Activated naive CD4-positive, alpha-beta T cell treated with anti-CD3 and anti-CD28 coated beads, Interleukin-2, amount 50 U/mL, for 72 hours (primary cell): ENCODE measurements at regions not wholly inside any gene's neighbourhood (a gene's known extent, or its start where the extent isn't known, plus 50 kb on each side); places are given as distances from the start of the nearest gene placed in this dataset.

ENCODE experiments used
- ATAC-seq, 2 donors: fragments of 150-1000 bp; cut with Tn5 transposase; 2 replicates each; pipeline ENCODE4 v1.10.0; 2021; ENCODE audit warnings: mild to moderate bottlenecking in 2 of 2, moderate library complexity in 2 of 2
- DNase-seq, 2 donors: peaks; one replicate each; pipeline ENCODE4 v3.0.0; 2021 to 2022; ENCODE audit warnings: low spot score in 2 of 2
- H3K27ac Mint-ChIP-seq, 2 donors: one replicate each; pipeline ENCODE4 v1.8.0; 2022; ENCODE audit warnings: mild to moderate bottlenecking in 2 of 2, mixed read lengths in 2 of 2
- H3K36me3 Mint-ChIP-seq, 2 donors: one replicate each; pipeline ENCODE4 v1.8.0; 2022; ENCODE audit warnings: mixed read lengths in 2 of 2
- H3K9me3 Mint-ChIP-seq, 2 donors: one replicate each; pipeline ENCODE4 v1.8.0; 2022; ENCODE audit warnings: mixed read lengths in 2 of 2

DNA sequence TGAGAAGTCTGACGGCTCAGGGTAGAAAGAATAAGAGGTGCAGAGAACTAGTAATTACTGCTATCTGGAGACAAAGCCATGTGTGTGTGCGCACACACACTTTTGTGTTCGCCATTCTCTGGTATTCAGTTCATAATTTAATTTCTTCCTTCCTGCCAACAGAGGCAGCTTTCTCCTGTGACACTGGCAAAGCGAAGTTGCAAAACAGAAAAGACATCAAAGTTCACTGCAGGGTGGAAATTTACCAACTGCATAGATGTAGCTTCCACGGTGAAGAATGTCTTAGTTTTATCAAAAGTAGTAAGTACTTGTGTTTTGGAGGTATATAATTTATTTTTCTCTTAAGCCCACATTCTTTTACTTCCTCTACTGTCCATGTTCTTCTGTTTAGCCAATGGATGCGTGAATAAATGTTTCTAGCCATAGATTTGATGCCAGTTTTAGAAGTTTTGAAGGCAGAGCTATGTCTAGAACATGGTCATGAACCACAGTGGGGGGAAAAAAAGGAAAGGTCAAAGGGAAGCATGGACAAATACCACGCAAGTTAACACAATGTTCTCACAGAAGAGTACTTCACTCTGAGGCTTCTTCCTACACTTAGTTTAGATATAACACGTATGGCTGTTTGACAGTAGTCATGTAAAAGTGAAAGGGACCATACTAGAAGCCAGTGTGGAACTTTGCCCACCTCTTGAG is 536.5 kb upstream of the GRIA1 start:
- Mint-ChIP-seq H3K27ac (no peak overlapping the region), H3K36me3 (no peaks in the 10 kb centered on the region), H3K9me3 (peaks cover 5 to 13% of the 10 kb centered on the region in 2 donors)
- ATAC-seq, result no peak
- DNase-seq, result no peak

- DNase-seq, result no peak
- Mint-ChIP-seq H3K36me3 (no peaks in the 10 kb centered on the region), H3K9me3 (peaks cover 8 to 13% of the 10 kb centered on the region in 2 donors), H3K27ac (no peak overlapping the region)
- no peak for ATAC-seq
Observed at GRCh38 chr5:152956943-152957613, 533.4 kb upstream of the GRIA1 start.

DNA sequence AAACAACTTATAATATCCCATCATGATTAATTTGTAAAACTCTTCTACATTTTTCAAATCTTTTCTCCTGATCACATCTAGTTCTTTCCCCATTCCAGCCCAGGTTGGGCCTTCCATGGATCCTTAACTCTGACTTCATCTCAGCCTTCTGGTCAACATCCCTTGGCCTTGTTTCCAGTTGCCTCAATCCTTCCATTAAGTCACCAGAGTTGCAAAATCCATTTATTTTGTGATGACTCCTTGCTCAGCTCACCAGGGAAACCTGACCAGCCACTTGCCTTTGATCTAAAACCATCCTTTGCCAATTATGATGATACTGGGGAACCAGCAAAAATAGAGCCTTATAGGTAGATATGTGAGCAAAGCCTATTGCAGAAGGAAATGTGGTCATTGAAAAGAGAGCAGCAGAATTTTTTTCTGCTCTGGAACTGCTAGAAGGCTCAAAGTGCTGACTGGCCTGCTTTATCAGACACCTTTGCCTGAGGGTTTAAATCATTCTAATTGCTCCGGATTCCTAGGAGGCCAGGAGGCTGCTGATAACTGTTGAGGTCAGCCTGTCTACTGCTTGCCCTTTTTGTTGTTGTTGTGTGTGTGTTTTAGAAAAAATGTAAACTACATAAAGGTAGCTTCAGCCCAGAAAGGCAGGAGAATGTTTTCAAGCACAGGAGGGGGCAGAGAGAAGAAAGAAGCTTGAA is 512.2 kb upstream of the GRIA1 start:
- Mint-ChIP-seq H3K27ac (no peak overlapping the region), H3K9me3 (peaks cover 30 to 38% of the 10 kb centered on the region in 2 donors), H3K36me3 (peaks cover 0 to 10% of the 10 kb centered on the region in 2 donors)
- ATAC-seq (no peak), DNase-seq (no peak)

DNA sequence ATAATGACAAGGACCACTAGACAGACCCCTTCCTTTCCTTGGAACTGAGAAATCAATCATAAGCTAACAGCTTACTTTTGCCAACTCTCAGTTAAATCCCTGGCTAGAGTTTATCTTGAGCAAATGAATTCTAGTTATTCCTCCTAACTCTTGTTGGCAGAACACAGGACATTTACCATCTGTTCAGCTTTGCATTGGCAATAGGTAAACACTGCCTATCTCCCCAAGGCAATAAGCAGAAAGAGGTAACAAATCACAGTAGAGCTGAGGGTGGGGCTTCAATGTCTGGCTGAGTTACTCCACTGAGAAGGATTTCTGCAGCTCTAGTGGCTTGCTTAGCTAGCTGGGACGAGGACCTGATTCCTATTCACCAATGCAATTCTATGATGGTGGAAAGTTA is 503.3 kb upstream of the GRIA1 start:
- H3K36me3 Mint-ChIP-seq, result no peaks in the 10 kb centered on the region
- DNase-seq, result no peak
- H3K9me3 Mint-ChIP-seq, result peaks cover 4 to 17% of the 10 kb centered on the region in 2 donors
- ATAC-seq, result no peak
- H3K27ac Mint-ChIP-seq, result no peak overlapping the region

GRCh38 chr5:152990217-152990616 is 500.3 kb upstream of the GRIA1 start:
- Mint-ChIP-seq H3K36me3 (no peaks in the 10 kb centered on the region), H3K27ac (no peak overlapping the region), H3K9me3 (peaks cover 0 to 11% of the 10 kb centered on the region in 2 donors)
- DNase-seq (no peak), ATAC-seq (no peak)

DNA sequence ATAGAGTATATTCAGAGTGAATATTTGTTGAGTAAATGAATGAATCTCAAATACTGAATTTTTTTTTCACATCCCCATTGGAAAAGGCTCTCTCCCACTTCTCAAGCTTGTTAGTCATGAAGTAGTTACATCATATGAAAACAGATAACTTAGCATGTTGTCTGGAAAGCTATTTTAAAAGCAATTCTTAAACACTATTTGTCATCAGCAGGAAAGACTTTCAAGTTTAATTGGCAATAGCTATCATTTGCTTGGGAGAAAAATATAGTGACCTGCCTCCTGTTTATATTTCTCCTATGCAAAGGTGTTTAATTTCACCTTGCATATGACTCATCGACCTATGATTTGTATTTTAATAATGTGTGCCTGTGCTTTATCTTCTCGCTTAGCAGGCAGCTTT is 499.8 kb upstream of the GRIA1 start:
- no peak overlapping the region for H3K27ac Mint-ChIP-seq
- no peaks in the 10 kb centered on the region for H3K36me3 Mint-ChIP-seq
- H3K9me3 Mint-ChIP-seq, result peaks cover 0 to 11% of the 10 kb centered on the region in 2 donors
- ATAC-seq, result no peak
- DNase-seq, result no peak

GRCh38 chr5:152994033-152994680 is 496.3 kb upstream of the GRIA1 start:
- no peak for ATAC-seq
- no peak for DNase-seq
- H3K9me3 Mint-ChIP-seq, result peaks cover 0 to 4% of the 10 kb centered on the region in 2 donors
- H3K36me3 Mint-ChIP-seq, result no peaks in the 10 kb centered on the region
- no peak overlapping the region for H3K27ac Mint-ChIP-seq

DNA sequence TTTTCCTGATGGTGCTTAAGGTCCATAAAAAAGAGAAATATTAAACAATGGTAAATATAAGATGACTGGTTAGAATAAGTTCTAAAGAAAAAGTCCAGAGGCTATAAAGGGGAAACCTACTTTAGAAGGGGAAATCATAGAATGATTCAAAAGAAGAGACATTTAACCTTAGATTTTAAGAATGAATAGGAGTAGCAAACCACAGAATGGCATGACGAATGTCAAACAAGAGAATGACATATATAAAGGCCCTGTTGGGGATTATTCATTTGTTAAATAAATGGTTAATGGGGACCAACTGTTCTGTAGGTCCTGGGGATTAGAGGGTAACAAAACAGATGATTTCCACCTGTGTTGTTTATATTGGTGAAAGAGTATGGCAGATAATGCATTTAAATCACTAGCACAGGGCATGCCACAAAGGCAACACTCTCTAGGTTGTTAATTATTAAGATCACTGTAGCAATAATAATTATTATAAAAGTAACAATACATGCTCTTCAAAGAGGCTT is 495.2 kb upstream of the GRIA1 start:
- Mint-ChIP-seq H3K36me3 (no peaks in the 10 kb centered on the region), H3K9me3 (peaks cover 0 to 4% of the 10 kb centered on the region in 2 donors), H3K27ac (no peak overlapping the region)
- DNase-seq (no peak), ATAC-seq (no peak)

DNA sequence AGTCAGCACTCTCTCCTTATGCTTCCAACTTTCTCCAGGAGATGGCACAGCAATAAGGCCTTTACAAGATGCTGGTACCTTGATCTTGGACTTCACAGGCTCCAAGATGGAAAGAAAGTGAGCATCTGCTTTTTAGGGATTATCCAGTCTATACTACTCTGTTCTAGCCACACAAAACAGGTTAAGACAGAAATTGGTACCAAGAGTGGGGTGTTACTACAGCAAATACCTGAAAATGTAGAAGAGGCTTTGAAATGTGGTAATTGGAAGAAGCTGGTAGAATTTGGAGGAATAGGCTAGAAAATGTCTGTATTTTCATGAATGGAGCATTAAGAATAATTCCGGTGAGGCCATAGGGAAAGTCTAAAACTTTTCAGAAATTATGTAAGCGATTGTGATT is 484.8 kb upstream of the GRIA1 start:
- no peak for ATAC-seq
- Mint-ChIP-seq H3K36me3 (no peaks in the 10 kb centered on the region), H3K27ac (no peak overlapping the region), H3K9me3 (peaks cover 20 to 22% of the 10 kb centered on the region in 2 donors)
- no peak for DNase-seq

DNA sequence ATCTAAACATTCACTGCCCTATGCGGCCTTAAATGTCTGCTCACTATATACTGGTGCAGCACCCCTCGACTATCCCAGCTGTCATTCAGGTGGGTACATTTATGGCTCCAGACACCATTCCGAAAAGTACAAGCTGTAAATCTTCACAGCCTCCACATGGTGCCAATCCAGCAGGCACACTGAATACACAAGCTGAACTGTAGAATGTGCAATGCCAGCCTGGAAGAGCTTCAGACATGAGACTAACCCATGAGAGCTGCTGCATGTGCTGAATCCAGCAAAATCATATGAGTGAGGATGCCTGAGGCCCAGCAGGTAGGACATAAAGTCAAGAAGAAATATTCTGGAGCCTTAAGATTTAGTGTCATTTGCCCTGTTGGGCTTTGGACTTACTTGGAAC is 483.8 kb upstream of the GRIA1 start:
- ATAC-seq (no peak), DNase-seq (no peak)
- peaks cover 23 to 25% of the 10 kb centered on the region in 2 donors for H3K9me3 Mint-ChIP-seq
- no peak overlapping the region for H3K27ac Mint-ChIP-seq
- H3K36me3 Mint-ChIP-seq, result no peaks in the 10 kb centered on the region

- Mint-ChIP-seq H3K36me3 (peaks cover 0 to 12% of the 10 kb centered on the region in 2 donors), H3K27ac (no peak overlapping the region), H3K9me3 (peaks cover 17 to 24% of the 10 kb centered on the region in 2 donors)
- no peak for ATAC-seq
- DNase-seq, result no peak
Observed at GRCh38 chr5:153014194-153014593, 476.3 kb upstream of the GRIA1 start.

- H3K36me3 Mint-ChIP-seq, result peaks cover 0 to 18% of the 10 kb centered on the region in 2 donors
- H3K9me3 Mint-ChIP-seq, result peaks cover 31 to 38% of the 10 kb centered on the region in 2 donors
- ATAC-seq (no peak), DNase-seq (no peak)
- H3K27ac Mint-ChIP-seq, result no peak overlapping the region
Observed at GRCh38 chr5:153018121-153018520, 472.3 kb upstream of the GRIA1 start.

GRCh38 chr5:153030755-153031725 is 459.4 kb upstream of the GRIA1 start:
- DNase-seq (no peak), ATAC-seq (no peak)
- Mint-ChIP-seq H3K9me3 (peaks cover 0 to 7% of the 10 kb centered on the region in 2 donors), H3K27ac (no peak overlapping the region), H3K36me3 (no peaks in the 10 kb centered on the region)

DNA sequence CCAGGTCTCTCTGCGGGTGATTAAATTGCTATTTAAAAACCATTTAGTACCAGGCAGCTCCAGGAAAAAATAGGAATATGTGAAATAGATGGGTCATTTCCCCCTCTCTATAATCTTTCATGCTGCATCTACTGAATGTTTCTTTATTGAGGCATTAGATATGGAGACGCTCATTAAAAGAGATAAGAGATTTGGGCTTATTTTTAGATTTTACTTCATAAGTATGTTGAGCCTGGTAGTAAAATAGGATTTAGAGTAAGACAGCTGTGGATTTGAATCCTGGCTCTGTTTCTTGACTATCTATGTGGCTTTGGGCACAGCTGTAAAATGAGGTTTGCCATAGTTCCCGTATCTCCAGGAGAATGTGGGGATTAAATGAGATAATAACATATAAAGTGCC is 451.0 kb upstream of the GRIA1 start:
- Mint-ChIP-seq H3K9me3 (peaks cover 30 to 37% of the 10 kb centered on the region in 2 donors), H3K27ac (no peak overlapping the region)

GRCh38 chr5:153043886-153044285 is 446.6 kb upstream of the GRIA1 start:
- Mint-ChIP-seq H3K9me3 (peaks cover 34 to 37% of the 10 kb centered on the region in 2 donors), H3K36me3 (no peaks in the 10 kb centered on the region), H3K27ac (no peak overlapping the region)
- no peak for ATAC-seq
- no peak for DNase-seq

More for the DNA sequence above, 451.0 kb upstream of the GRIA1 start:
- no peaks in the 10 kb centered on the region for H3K36me3 Mint-ChIP-seq
- DNase-seq (no peak), ATAC-seq (no peak)
